ENCODE measurements at regions not wholly inside any gene's neighbourhood (a gene's known extent, or its start where the extent isn't known, plus 50 kb on each side); places are given as distances from the start of the nearest gene placed in this dataset.
A peak's percentile ranks its signal among the peaks of the same experiment; 100 is the strongest.

- H3K27ac ChIP-seq = no peak overlapping the region
- TF ChIP-seq CTCF (conservative IDR thresholded peaks at IDR 0.05) = no peak
Observed at GRCh38 chr2:11938196-11938595, 191.8 kb downstream of the LPIN1 start.

GRCh38 chr2:11939523-11939922 lies 193.1 kb downstream of the LPIN1 start:
- no peak overlapping the region for H3K27ac ChIP-seq
- no peak for TF ChIP-seq CTCF (conservative IDR thresholded peaks at IDR 0.05)

DNA sequence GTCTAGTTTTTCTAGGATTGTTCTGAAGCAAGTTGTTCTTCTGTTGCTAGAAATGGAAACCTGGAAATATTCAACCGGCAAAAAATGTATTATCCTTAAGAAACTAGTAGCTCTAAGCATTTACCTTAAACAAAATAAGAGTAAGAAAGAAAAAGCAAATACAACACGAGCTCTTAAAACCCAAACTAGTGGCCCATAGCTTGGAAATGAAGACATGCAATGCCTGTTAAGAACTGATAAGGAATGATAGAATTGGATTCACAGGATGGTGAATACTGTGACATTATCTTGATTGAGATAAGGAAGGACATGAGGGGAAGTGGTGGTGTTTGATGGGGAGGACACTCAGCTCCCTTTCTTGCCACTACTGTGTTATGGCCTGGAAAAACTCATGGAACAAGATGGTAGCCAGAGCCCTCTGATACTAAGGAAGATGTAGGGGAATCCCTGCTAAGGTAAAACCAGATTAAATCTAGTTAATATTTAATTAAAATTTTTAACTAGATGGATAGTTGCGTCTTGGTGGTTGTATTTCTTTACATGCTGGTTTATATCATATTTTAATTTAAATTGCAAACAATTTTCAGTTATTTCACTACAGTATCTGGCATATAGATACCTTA lies 193.8 kb downstream of the LPIN1 start:
- no peak overlapping the region for H3K27ac ChIP-seq
- no peak for TF ChIP-seq CTCF (conservative IDR thresholded peaks at IDR 0.05)

DNA sequence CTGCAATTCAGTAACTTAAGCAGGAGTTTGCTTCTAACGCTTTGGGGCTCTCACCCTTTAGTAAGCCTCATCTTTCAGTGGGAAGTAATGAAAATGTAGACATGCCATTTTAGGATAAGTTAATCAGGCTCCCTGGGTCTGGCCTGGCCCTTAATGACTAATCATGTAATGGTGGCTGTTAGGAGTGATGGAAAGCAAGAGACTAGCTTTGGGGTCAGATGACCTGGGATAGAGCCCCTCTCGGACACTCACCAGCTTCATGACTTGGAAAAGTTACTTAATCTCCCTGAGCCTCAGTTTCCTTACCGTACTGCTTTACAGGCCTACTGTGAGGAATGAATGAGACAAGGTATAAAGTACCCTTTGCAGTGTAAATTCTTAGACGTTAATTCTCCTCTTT lies 194.4 kb downstream of the LPIN1 start:
- TF ChIP-seq CTCF (conservative IDR thresholded peaks at IDR 0.05) = no peak
- H3K27ac ChIP-seq = no peak overlapping the region

DNA sequence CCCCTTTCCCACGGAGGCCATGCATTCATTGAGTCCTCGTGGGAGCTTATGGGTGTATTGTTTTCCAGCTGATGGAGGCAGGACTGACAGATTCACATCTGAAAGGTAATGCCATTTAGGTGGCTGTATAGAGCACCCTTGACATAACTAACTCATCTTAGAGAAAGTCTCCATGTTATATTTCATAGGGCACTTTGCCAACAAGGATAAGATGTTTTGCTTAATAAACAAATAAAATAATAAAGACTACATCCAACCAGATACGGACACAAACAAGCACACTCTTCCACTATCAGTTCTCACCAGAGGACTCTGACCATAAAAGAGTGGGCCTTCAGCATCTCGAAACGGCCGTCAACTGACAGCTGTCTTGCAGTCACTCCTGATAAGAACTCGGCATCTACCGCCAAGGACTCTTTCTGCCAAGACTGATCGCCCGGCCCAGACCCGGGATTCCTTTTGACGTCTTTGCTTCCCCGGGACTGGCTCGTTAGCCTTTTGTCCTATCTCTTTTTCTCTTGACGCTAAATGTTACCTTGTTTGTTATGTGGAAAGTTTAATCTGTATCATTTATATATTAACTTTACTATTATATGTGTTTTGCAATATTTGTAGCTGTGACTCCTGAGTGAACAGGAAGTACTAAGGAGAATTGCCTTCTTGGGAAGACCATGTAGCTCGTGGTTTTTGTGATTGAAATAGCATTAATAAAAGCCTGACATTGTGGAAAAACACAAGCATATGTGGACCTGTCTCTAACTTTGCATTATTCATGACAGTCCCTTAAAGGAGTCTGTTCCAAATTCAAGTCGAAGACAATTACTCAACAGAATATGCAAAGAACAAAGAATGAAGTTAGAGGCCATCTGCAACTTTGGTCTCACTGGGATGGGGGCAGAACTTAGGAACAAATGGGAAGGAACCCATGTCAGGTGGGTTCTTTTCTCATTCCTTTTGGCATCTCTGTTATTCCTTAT lies 195.1 kb downstream of the LPIN1 start:
- H3K27ac ChIP-seq = no peak overlapping the region
- no peak for TF ChIP-seq CTCF (conservative IDR thresholded peaks at IDR 0.05)

GRCh38 chr2:11942178-11942569 lies 195.7 kb downstream of the LPIN1 start:
- no peak overlapping the region for H3K27ac ChIP-seq
- no peak for TF ChIP-seq CTCF (conservative IDR thresholded peaks at IDR 0.05)

DNA sequence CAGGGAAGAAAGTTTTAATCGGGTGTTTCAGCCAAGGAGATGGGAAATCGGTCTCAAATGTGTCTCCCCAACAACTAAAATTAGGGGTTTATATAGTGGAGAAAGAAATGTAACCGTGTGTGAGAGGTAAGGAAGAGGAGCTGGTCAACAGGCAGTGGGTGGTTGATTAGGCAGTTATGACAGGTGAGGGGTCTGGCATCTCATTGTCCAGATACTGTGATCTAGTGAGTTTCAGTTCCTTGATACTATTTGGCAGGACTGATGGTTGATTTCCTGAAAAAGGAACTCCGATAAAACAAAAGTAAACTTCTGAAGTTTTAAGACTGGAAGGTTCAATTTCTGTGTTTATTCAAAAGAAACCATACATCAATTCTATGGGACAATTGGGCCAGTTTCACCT lies 197.9 kb downstream of the LPIN1 start:
- no peak for TF ChIP-seq CTCF (conservative IDR thresholded peaks at IDR 0.05)
- H3K27ac ChIP-seq = peak overlapping the region; percentile 37
